GM19455 (cell line): ENCODE measurements at regions not wholly inside any gene's neighbourhood (a gene's known extent, or its start where the extent isn't known, plus 50 kb on each side); places are given as distances from the start of the nearest gene placed in this dataset.
"Not testable (repeated sequence)": the region's sequence is repeated elsewhere in the genome, so short reads cannot be mapped to it uniquely, and the experiment has no call there.

ENCODE experiments used
- ATAC-seq: cut with Tn5 transposase; IDR thresholded peaks from one replicate; pipeline ENCODE4 v1.9.1; 2021; ENCODE audit not compliant: unreplicated experiment

GRCh38 chr18:55908901-55909366, 320.9 kb upstream of the TCF4 start:
- ATAC-seq, result no peak

- no peak for ATAC-seq
Measured at GRCh38 chr18:55907453-55908175, 319.6 kb upstream of the TCF4 start.

- ATAC-seq, result no peak
Measured at GRCh38 chr18:55906536-55906935, 318.5 kb upstream of the TCF4 start.

- ATAC-seq, result no peak
Measured at GRCh38 chr18:55903911-55904310, 315.9 kb upstream of the TCF4 start.

GRCh38 chr18:55900380-55900779, 312.4 kb upstream of the TCF4 start:
- no peak for ATAC-seq

- ATAC-seq, result no peak
Measured at GRCh38 chr18:55897091-55897689, 309.2 kb upstream of the TCF4 start.

- no peak for ATAC-seq
Measured at GRCh38 chr18:55893948-55894347, 306.0 kb upstream of the TCF4 start.

GRCh38 chr18:55892862-55893813, 305.1 kb upstream of the TCF4 start:
- ATAC-seq, result not testable (repeated sequence)

- ATAC-seq, result no peak
Measured at GRCh38 chr18:55886886-55887285, 298.9 kb upstream of the TCF4 start.

- ATAC-seq, result no peak
Measured at GRCh38 chr18:55884498-55884897, 296.5 kb upstream of the TCF4 start.

GRCh38 chr18:55880617-55881016, 292.6 kb upstream of the TCF4 start:
- ATAC-seq, result no peak

GRCh38 chr18:55879331-55879730, 291.3 kb upstream of the TCF4 start:
- ATAC-seq, result no peak

GRCh38 chr18:55878224-55878623, 290.2 kb upstream of the TCF4 start:
- no peak for ATAC-seq

GRCh38 chr18:55877321-55877720, 289.3 kb upstream of the TCF4 start:
- no peak for ATAC-seq

GRCh38 chr18:55876254-55876653, 288.3 kb upstream of the TCF4 start:
- ATAC-seq, result no peak

- no peak for ATAC-seq
Measured at GRCh38 chr18:55875371-55875901, 287.4 kb upstream of the TCF4 start.

GRCh38 chr18:55869556-55870501, 281.8 kb upstream of the TCF4 start:
- no peak for ATAC-seq

- ATAC-seq, result no peak
Measured at GRCh38 chr18:55868909-55869308, 280.9 kb upstream of the TCF4 start.

GRCh38 chr18:55866886-55867285, 278.9 kb upstream of the TCF4 start:
- no peak for ATAC-seq

- no peak for ATAC-seq
Measured at GRCh38 chr18:55866006-55866405, 278.0 kb upstream of the TCF4 start.
